Prostate gland (tissue), 2 donors: ENCODE measurements at regions not wholly inside any gene's neighbourhood (a gene's known extent, or its start where the extent isn't known, plus 50 kb on each side); places are given as distances from the start of the nearest gene placed in this dataset.

Experiments used
- CTCF ChIP-seq, 4 experiments: fragments of 200-600 bp in 2 of 4; fragments of 450-650 bp in 2 of 4; sonication (generic) in 2 of 4; IDR thresholded peaks; 1 replicate in 3 of 4; 2 replicates in 1 of 4; pipeline ENCODE4 v1.5.1; 2016 to 2019; ENCODE audit warnings: antibody characterized with exemption in 4 of 4, mild to moderate bottlenecking in 2 of 4, moderate library complexity in 2 of 4
- POLR2A ChIP-seq: fragments of 450-650 bp; IDR thresholded peaks from one replicate; pipeline ENCODE4 v1.6.1; 2016; ENCODE audit warnings: antibody characterized with exemption, mild to moderate bottlenecking
- POLR2AphosphoS5 ChIP-seq: sonication (generic); formaldehyde crosslinking; IDR thresholded peaks from one replicate; pipeline ENCODE4 v1.6.1; 2017; ENCODE audit warnings: antibody characterized with exemption

- TF ChIP-seq CTCF (IDR thresholded peaks at IDR 0.05) (no peak), POLR2AphosphoS5 (no peak), POLR2A (no peak)
Observed at GRCh38 chr3:44092497-44092896, 149.2 kb upstream of the TOPAZ1 start.
